Adipose tissue (tissue), 3 donors: ENCODE measurements at regions not wholly inside any gene's neighbourhood (a gene's known extent, or its start where the extent isn't known, plus 50 kb on each side); places are given as distances from the start of the nearest gene placed in this dataset.
"Not testable (repeated sequence)": the region's sequence is repeated elsewhere in the genome, so short reads cannot be mapped to it uniquely, and the experiment has no call there.

ENCODE experiments used
- H3K27ac ChIP-seq: one replicate; pipeline ENCODE4 v1.5.1; 2013; ENCODE audit warnings: low read depth, low read length
- WGBS, 3 donors: extraction: QIAGEN DNeasy Blood & Tissue Kit; methylation state at CpG; one replicate each; pipeline ENCODE4 v1.1.7; 2013; 5-methylcytosine and 5-hydroxymethylcytosine counted together
- donor health status: healthy with polysubstance abuse.
- donor health status: Bipolar disorder and iron deficiency.
- donor health status: healthy.

DNA sequence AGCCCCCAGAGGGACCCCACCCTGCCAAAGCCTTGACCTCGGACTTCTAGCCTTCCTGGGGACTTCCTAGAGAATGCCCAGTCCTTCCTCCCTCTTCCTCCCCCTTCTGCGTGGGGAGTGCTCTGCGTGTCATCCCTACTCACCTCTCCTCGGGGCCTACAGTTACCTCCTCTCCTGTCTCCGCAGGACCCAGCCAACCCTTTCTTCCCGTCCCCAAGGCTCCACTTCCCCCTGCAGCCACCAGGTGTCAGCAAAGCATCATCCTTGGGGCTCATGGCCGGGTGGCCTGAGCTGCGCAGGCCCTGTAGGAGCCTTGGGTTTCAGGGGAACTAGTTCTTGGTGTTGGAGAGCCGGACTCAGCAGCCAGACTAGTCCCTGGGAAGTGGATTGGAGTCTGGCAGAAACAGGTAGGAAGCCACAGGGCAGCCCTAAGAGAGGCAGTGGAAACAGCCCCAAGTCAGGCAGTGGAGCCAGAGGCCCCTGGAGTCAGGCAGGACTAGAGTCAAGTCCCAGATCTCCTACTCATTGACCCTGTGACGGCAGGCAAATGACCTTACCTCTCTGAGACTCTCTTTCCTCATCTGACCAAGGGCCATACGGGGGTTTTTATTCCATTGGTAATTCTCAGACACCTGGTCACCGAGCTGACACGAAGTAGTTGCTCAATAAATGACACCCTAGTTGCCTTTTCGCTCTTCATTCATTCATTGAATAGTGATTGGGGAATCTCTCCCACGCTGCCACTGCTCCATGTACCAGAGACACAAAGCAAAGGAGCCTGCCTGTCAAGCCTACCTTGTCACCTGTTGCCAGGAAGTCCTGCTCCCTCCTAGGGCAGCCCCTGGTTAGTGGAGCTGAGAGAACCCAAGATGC lies 101.8 kb upstream of the GRK3 start:
- H3K27ac ChIP-seq = not testable (repeated sequence)
- 34 to 42% (median 40%) methylated on average over 11 to 15 of the region's 15 CpGs for WGBS, 3 donors

DNA sequence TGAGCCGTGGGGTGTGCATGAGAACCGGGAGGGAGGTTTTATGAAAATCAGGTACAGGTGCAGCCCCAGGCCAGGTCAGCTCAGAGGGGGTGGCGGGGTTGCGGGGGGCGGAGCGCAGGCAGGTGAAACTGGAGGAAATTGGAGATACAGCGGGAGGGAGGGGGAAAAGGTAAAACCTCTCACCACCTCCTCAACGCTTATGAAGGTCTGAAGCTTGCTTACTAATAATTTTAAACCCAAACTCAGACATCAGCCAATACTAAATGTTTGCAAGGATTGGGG lies 101.2 kb upstream of the GRK3 start:
- 83 to 91% (median 90%) methylated on average over 8 of the region's 8 CpGs for WGBS, 3 donors
- H3K27ac ChIP-seq = not testable (repeated sequence)

GRCh38 chr22:25464326-25464725 lies 100.1 kb upstream of the GRK3 start:
- H3K27ac ChIP-seq = not testable (repeated sequence)
- WGBS, 3 donors = 94 to 95% (median 95%) methylated on average over 9 of the region's 9 CpGs

- H3K27ac ChIP-seq = no peak overlapping the region
- WGBS, 3 donors = 63 to 73% (median 66%) methylated on average over 4 of the region's 4 CpGs
Measured at GRCh38 chr22:25465949-25466348, 98.5 kb upstream of the GRK3 start.

DNA sequence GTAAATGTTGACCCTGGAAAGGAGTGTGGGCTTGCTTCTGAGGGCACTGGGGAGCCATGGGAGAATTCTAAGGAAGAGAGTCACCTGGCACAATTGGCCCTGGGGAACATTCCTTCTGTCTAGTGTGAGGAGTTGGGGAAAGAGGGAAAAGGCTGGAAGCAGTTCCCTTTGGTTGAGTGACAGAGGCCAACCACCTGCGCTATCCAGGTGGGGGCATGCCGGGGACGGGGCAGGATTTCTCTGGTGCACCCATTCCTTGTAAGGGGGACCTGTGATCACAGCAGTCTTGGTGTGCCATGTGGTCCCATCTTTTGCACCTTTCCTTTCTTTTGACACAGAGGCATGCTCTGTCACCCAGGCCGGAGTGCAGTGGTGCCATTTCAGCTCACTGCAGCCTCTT lies 92.1 kb upstream of the GRK3 start:
- WGBS, 3 donors = 87 to 99% (median 98%) methylated on average over 4 of the region's 4 CpGs
- H3K27ac ChIP-seq = no peak overlapping the region

DNA sequence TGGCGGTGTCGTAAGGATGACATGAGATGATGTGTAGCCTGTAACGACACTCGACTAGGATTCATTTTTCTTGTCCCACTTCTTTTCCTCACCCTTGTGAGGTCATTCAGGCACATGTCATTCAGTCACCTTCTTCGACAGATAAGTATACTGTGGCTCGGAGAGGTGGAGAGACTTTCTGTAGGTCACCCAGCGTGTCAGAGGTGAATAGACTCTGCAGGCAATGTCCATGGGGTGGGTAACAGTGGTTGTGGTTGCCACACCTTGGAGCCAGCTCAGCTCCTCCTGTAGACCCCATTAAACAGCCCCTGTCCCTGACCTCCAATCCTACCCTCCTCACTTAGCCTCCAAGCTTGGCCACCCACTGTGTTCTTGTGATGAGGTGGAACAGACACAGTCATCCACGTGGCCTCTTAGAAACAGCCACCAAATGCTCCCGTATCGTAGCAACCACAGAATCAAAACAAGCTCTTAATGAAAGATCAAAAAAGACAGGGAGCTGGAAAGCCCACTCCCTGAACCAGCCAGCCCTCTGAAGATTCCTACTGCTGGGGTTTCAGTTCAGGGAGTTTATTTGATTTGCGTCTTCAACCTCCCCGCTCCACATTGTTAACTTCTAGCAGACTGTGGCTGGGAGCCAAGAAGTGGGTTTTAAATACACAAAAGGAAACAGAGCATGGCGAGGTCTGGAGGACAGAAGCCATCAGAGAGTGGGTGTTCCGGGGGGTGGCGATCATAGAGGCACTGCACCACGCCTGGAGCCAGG lies 89.0 kb upstream of the GRK3 start:
- WGBS, 3 donors = 44 to 55% (median 48%) methylated on average over 16 of the region's 16 CpGs
- H3K27ac ChIP-seq = no peak overlapping the region

GRCh38 chr22:25477358-25477757 lies 87.1 kb upstream of the GRK3 start:
- no peak overlapping the region for H3K27ac ChIP-seq
- 87 to 95% (median 93%) methylated on average over 3 of the region's 3 CpGs for WGBS, 3 donors

DNA sequence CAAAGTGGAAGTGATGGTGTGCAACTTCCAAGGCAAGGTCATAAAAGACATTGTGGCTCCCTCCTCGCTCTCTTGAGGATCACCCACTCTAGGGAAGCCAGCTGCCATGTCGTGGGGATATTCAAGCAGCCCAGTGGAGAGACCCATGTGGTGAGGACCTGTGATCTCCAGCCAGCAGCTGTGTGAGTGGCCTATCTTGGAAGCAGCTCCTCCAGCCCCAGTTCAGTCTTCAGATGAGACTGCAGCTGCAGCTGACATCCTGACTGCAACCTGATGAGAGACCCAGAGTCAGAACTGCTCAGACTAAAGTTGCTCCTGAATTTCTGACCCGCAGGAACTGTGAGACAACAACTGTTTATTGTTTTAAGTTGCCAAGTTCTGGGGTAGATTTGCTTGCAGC lies 86.4 kb upstream of the GRK3 start:
- 80 to 97% (median 89%) methylated on average over 3 of the region's 3 CpGs for WGBS, 3 donors
- no peak overlapping the region for H3K27ac ChIP-seq

DNA sequence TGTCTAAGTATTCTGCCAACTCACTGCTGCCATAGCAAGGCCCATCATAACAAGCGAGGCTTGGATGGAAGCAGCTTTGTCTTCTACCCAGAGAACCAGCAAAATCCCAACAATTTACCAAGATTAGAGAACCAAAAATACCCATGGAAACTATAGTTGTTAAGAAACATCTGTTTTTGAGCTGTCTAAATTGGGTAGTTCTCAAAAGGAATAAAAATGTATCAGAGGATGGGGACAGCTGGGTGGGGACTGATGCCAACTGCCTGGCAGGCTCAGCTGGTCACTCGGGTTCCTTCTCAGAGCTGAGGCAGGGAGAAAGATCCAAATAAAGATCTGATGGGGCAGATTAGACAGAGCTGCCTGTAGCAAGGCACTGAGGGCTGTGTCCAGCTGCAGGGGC lies 85.9 kb upstream of the GRK3 start:
- 70 to 82% (median 77%) methylated on average over 2 of the region's 2 CpGs for WGBS, 3 donors
- no peak overlapping the region for H3K27ac ChIP-seq

GRCh38 chr22:25480868-25481267 lies 83.6 kb upstream of the GRK3 start:
- 89 to 93% (median 93%) methylated on average over 5 of the region's 5 CpGs for WGBS, 3 donors
- not testable (repeated sequence) for H3K27ac ChIP-seq

- H3K27ac ChIP-seq = no peak overlapping the region
- WGBS, 3 donors = 75 to 88% (median 77%) methylated on average over 5 of the region's 5 CpGs
Measured at GRCh38 chr22:25482091-25482760, 82.2 kb upstream of the GRK3 start.

- H3K27ac ChIP-seq = no peak overlapping the region
- 29 to 66% (median 49%) methylated on average over 3 of the region's 3 CpGs for WGBS, 3 donors
Measured at GRCh38 chr22:25482868-25483639, 81.4 kb upstream of the GRK3 start.

DNA sequence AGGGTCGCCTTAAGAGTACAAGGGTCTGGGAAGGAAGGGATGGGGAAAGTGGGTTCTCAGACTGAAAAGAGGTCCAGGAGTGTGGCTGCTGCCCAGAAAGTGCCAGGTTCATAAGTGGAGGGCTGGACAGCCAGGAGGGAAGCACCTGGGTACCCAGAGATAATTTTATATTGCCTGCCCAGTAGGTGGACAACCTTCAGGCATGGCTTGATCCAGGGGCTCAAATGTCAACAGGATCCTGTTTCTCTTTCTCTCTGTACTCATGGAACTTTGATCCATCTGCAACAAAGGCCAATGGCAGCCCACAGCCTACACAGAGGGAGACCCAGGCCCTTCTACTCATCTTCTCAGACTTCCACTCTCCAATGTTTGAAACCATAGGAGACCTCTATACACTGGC lies 80.5 kb upstream of the GRK3 start:
- no peak overlapping the region for H3K27ac ChIP-seq
- 81 to 96% (median 85%) methylated on average over 1 of the region's 1 CpG for WGBS, 3 donors

- no peak overlapping the region for H3K27ac ChIP-seq
- WGBS, 3 donors = 71 to 85% (median 74%) methylated on average over 3 of the region's 3 CpGs
Measured at GRCh38 chr22:25484521-25485315, 79.8 kb upstream of the GRK3 start.

GRCh38 chr22:25485626-25486545 lies 78.6 kb upstream of the GRK3 start:
- WGBS, 3 donors = 92 to 93% (median 93%) methylated on average over 7 of the region's 7 CpGs

GRCh38 chr22:25487508-25487907 lies 77.0 kb upstream of the GRK3 start:
- no peak overlapping the region for H3K27ac ChIP-seq
- WGBS, 3 donors = 90 to 95% (median 94%) methylated on average over 6 of the region's 6 CpGs

More at GRCh38 chr22:25485626-25486545, 78.6 kb upstream of the GRK3 start:
- no peak overlapping the region for H3K27ac ChIP-seq
